HEK293 (cell line): ENCODE measurements at regions not wholly inside any gene's neighbourhood (a gene's known extent, or its start where the extent isn't known, plus 50 kb on each side); places are given as distances from the start of the nearest gene placed in this dataset.

ENCODE experiments used
- CTCF ChIA-PET: fragments of 350-600 bp; formaldehyde crosslinking; extraction: SDS; loops from one replicate; lab custom pipeline; 2021; ENCODE audit warnings: antibody characterized with exemption; lab: Yijun Ruan, JAX
- POLR2A ChIA-PET: fragments of 300-600 bp; formaldehyde crosslinking; extraction: SDS; loops from one replicate; lab custom pipeline; 2020; ENCODE audit warnings: antibody characterized with exemption, inconsistent platforms; lab: Yijun Ruan, JAX
- H3K27ac ChIP-seq: fragments of 200-500 bp; sonication (Bioruptor generic); 2 replicates; pipeline ENCODE4 v1.5.1; 2014; ENCODE audit warnings: low read depth, low read length, control low read depth, inconsistent platforms; ENCODE audit errors: extremely low read depth
- H3K36me3 ChIP-seq, 2 experiments: fragments of 200-500 bp in 1 of 2; sonication (Bioruptor generic) in 1 of 2; 1 replicate in 1 of 2; 2 replicates in 1 of 2; pipeline ENCODE4 v1.5.1; 2014 to 2017; ENCODE audit warnings: inconsistent platforms in 2 of 2, low read length in 2 of 2; ENCODE audit not compliant: control insufficient read depth in 2 of 2, insufficient read depth in 1 of 2
- H3K4me1 ChIP-seq: fragments of 200-500 bp; sonication (Bioruptor generic); 2 replicates; pipeline ENCODE4 v1.5.1; 2014; ENCODE audit warnings: mild to moderate bottlenecking, low read length, inconsistent platforms; ENCODE audit not compliant: control insufficient read depth, insufficient read depth
- H3K4me3 ChIP-seq: 2 replicates; pipeline ENCODE4 v1.5.1; 2011; ENCODE audit warnings: low read depth, mild to moderate bottlenecking, control low read depth, low read length, moderate library complexity
- H3K9me3 ChIP-seq: fragments of 200-500 bp; sonication (Bioruptor generic); 2 replicates; pipeline ENCODE4 v1.5.1; 2014; ENCODE audit warnings: low read depth, low read length, inconsistent platforms; ENCODE audit not compliant: control insufficient read depth, insufficient read depth
- GLIS2 ChIP-seq: fragments of 450-650 bp; formaldehyde crosslinking; IDR thresholded peaks from 2 replicates; pipeline ENCODE4 v1.5.1; 2016; ENCODE audit warnings: missing biosample characterization, missing genetic modification characterization
- MYNN ChIP-seq: fragments of 450-650 bp; formaldehyde crosslinking; IDR thresholded peaks from 2 replicates; pipeline ENCODE4 v1.5.1; 2016; ENCODE audit warnings: missing biosample characterization, missing genetic modification characterization, borderline replicate concordance
- TCF7L2 ChIP-seq: IDR thresholded peaks from 2 replicates; pipeline ENCODE4 v1.6.1; 2011; ENCODE audit warnings: low read depth, mild to moderate bottlenecking, inconsistent platforms, low read length, moderate library complexity, borderline replicate concordance
- ZBTB20 ChIP-seq: fragments of 450-650 bp; formaldehyde crosslinking; IDR thresholded peaks from 2 replicates; pipeline ENCODE4 v1.5.1; 2016; ENCODE audit warnings: missing biosample characterization, missing genetic modification characterization
- ZFP41 ChIP-seq: fragments of 450-650 bp; formaldehyde crosslinking; IDR thresholded peaks from 2 replicates; pipeline ENCODE4 v1.5.1; 2016; ENCODE audit warnings: missing biosample characterization, missing genetic modification characterization, borderline replicate concordance
- ZNF211 ChIP-seq: fragments of 450-650 bp; formaldehyde crosslinking; IDR thresholded peaks from 2 replicates; pipeline ENCODE4 v1.5.1; 2016; ENCODE audit warnings: low read depth, missing biosample characterization, missing genetic modification characterization
- ZNF521 ChIP-seq: fragments of 450-650 bp; formaldehyde crosslinking; IDR thresholded peaks from 2 replicates; pipeline ENCODE4 v1.5.1; 2017; ENCODE audit warnings: missing biosample characterization, mild to moderate bottlenecking, missing genetic modification characterization
- ZNF624 ChIP-seq: fragments of 450-650 bp; formaldehyde crosslinking; IDR thresholded peaks from 2 replicates; pipeline ENCODE4 v1.5.1; 2017; ENCODE audit warnings: missing biosample characterization, missing genetic modification characterization
- ZSCAN16 ChIP-seq: fragments of 450-650 bp; formaldehyde crosslinking; IDR thresholded peaks from 2 replicates; pipeline ENCODE4 v1.5.1; 2016; ENCODE audit warnings: missing biosample characterization, missing genetic modification characterization
- TF ChIP-seq, protein P1 (sequence below): fragments of 450-650 bp; formaldehyde crosslinking; IDR thresholded peaks from 2 replicates; pipeline ENCODE4 v1.5.1; 2016; ENCODE audit warnings: missing biosample characterization, missing genetic modification characterization, low read depth
- TF ChIP-seq, protein P2 (sequence below): fragments of 450-650 bp; formaldehyde crosslinking; IDR thresholded peaks from 2 replicates; pipeline ENCODE4 v1.5.1; 2016; ENCODE audit warnings: missing biosample characterization, missing genetic modification characterization, borderline replicate concordance
- TF ChIP-seq, protein P3 (sequence below): fragments of 450-650 bp; formaldehyde crosslinking; IDR thresholded peaks from 2 replicates; pipeline ENCODE4 v1.5.1; 2016; ENCODE audit warnings: missing biosample characterization, missing genetic modification characterization, borderline replicate concordance

DNA sequence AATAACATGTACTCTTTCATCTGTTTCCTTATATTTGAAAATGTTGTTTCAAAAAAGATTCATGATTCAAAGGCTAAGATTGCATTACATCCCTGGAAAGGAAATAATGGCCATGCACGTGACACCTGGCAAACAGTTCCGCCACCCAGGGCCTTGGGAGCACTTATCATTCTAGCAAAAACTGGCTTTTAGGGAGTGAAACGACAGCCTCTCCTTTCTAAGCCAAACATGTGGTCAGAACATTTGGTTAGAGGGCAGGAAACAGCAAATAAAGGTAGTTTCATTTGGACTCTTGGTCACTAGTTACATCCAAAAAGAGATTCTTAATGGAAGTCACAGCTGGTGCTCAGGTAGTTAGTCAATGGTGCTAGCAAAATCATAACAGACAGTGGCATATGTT lies 83.5 kb downstream of the FAS start (continued):
- TF ChIP-seq, protein P1, sequence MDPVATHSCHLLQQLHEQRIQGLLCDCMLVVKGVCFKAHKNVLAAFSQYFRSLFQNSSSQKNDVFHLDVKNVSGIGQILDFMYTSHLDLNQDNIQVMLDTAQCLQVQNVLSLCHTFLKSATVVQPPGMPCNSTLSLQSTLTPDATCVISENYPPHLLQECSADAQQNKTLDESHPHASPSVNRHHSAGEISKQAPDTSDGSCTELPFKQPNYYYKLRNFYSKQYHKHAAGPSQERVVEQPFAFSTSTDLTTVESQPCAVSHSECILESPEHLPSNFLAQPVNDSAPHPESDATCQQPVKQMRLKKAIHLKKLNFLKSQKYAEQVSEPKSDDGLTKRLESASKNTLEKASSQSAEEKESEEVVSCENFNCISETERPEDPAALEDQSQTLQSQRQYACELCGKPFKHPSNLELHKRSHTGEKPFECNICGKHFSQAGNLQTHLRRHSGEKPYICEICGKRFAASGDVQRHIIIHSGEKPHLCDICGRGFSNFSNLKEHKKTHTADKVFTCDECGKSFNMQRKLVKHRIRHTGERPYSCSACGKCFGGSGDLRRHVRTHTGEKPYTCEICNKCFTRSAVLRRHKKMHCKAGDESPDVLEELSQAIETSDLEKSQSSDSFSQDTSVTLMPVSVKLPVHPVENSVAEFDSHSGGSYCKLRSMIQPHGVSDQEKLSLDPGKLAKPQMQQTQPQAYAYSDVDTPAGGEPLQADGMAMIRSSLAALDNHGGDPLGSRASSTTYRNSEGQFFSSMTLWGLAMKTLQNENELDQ (tag by site-specific recombination), result no peak
- TF ChIP-seq ZNF211 (tag by site-specific recombination) (no peak), GLIS2 (tag by site-specific recombination) (no peak), ZNF521 (tag by site-specific recombination) (no peak), ZBTB20 (tag by site-specific recombination) (no peak)
- TF ChIP-seq, protein P2, sequence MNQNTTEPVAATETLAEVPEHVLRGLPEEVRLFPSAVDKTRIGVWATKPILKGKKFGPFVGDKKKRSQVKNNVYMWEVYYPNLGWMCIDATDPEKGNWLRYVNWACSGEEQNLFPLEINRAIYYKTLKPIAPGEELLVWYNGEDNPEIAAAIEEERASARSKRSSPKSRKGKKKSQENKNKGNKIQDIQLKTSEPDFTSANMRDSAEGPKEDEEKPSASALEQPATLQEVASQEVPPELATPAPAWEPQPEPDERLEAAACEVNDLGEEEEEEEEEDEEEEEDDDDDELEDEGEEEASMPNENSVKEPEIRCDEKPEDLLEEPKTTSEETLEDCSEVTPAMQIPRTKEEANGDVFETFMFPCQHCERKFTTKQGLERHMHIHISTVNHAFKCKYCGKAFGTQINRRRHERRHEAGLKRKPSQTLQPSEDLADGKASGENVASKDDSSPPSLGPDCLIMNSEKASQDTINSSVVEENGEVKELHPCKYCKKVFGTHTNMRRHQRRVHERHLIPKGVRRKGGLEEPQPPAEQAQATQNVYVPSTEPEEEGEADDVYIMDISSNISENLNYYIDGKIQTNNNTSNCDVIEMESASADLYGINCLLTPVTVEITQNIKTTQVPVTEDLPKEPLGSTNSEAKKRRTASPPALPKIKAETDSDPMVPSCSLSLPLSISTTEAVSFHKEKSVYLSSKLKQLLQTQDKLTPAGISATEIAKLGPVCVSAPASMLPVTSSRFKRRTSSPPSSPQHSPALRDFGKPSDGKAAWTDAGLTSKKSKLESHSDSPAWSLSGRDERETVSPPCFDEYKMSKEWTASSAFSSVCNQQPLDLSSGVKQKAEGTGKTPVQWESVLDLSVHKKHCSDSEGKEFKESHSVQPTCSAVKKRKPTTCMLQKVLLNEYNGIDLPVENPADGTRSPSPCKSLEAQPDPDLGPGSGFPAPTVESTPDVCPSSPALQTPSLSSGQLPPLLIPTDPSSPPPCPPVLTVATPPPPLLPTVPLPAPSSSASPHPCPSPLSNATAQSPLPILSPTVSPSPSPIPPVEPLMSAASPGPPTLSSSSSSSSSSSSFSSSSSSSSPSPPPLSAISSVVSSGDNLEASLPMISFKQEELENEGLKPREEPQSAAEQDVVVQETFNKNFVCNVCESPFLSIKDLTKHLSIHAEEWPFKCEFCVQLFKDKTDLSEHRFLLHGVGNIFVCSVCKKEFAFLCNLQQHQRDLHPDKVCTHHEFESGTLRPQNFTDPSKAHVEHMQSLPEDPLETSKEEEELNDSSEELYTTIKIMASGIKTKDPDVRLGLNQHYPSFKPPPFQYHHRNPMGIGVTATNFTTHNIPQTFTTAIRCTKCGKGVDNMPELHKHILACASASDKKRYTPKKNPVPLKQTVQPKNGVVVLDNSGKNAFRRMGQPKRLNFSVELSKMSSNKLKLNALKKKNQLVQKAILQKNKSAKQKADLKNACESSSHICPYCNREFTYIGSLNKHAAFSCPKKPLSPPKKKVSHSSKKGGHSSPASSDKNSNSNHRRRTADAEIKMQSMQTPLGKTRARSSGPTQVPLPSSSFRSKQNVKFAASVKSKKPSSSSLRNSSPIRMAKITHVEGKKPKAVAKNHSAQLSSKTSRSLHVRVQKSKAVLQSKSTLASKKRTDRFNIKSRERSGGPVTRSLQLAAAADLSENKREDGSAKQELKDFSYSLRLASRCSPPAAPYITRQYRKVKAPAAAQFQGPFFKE (tag by site-specific recombination), result no peak

DNA sequence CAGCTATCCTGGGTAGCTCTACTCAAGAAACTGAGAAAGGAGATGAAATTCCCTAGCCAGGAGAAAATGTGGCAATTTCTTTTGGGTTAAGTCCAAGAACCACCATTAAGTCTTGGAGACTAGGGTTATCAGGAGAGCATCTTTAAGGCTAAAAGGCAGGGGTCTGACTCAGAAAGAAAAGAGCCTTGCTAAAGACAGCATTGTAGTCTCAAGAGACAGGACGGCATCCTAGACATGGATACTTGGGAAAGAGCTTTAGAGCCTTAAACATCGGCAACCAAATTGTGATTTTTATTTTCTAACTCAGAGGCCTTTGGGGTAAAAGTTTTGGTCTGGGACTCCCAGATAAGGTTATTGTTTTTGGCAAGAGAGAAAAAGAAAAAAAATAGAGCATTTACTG lies 83.1 kb downstream of the FAS start:
- POLR2A ChIA-PET, result no interaction called here
- CTCF ChIA-PET, result interaction anchor here (0.6 to 1.0 kb wide), 4 partner anchors 15 to 276 kb away, joined by 3 to 4 read pairs (median 3); no protein-coding TSS in a partner anchor
- H3K27ac ChIP-seq, result no peak overlapping the region

DNA sequence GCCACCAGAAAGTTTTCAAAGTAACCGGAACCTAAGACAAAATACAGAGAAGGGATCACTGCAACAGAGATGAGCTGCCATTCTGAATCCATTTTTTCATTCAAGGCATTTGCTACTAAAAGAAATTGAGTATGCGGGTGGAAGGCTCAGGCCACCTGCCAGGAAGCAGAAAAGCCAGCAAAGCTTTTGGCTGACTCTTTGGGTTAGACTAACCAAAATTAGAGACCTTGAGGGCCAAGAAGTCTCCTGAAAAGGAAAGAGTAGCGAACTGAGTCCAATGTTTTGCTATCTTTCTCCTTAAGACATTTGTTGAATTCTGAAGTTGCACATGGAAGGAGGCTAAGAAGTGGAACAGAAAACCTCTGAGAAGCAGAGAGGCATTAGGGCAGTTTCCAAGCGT lies 79.0 kb downstream of the FAS start:
- H3K27ac ChIP-seq, result no peak overlapping the region
- no peaks in the 10 kb centered on the region for H3K4me1 ChIP-seq
- ChIA-PET CTCF (interaction anchor here (1.0 kb wide), 1 partner anchor 40 kb away, joined by 3 read pairs; no protein-coding TSS in a partner anchor), POLR2A (no interaction called here)
- H3K36me3 ChIP-seq, result no peaks in the 10 kb centered on the region
- H3K4me3 ChIP-seq, result no peak overlapping the region
- H3K9me3 ChIP-seq, result no peaks in the 10 kb centered on the region
- TF ChIP-seq ZNF624 (no peak), MYNN (tag by site-specific recombination) (no peak)

More for the DNA sequence above, 83.1 kb downstream of the FAS start:
- no peaks in the 10 kb centered on the region for H3K4me1 ChIP-seq
- no peaks in the 10 kb centered on the region for H3K36me3 ChIP-seq
- H3K9me3 ChIP-seq, result no peaks in the 10 kb centered on the region
- TF ChIP-seq TCF7L2 (no peak), ZSCAN16 (no peak), ZNF521 (tag by site-specific recombination) (no peak), ZFP41 (tag by site-specific recombination) (no peak)
- TF ChIP-seq, protein P3, sequence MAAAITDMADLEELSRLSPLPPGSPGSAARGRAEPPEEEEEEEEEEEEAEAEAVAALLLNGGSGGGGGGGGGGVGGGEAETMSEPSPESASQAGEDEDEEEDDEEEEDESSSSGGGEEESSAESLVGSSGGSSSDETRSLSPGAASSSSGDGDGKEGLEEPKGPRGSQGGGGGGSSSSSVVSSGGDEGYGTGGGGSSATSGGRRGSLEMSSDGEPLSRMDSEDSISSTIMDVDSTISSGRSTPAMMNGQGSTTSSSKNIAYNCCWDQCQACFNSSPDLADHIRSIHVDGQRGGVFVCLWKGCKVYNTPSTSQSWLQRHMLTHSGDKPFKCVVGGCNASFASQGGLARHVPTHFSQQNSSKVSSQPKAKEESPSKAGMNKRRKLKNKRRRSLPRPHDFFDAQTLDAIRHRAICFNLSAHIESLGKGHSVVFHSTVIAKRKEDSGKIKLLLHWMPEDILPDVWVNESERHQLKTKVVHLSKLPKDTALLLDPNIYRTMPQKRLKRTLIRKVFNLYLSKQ (tag by site-specific recombination), result no peak
- no peak overlapping the region for H3K4me3 ChIP-seq
